ENCODE measurements at regions not wholly inside any gene's neighbourhood (a gene's known extent, or its start where the extent isn't known, plus 50 kb on each side); places are given as distances from the start of the nearest gene placed in this dataset.

DNA sequence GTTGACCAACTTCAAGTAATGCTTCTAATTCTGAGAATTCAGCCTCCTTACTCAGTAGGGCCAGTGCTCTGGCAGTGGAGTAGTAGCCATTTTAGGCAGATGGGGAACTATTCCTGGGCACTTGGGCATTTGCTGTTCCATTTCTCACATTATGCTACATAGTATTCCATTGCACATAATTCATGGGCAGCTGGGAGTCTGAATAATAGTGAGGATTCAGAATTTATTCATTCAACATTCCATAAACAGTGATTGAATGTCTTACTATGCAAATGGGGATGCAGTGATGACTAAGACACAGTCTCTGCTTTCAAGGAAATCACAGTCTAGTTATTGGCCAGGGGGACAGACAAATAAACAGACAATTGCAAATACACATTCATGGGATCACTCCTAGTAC is 301.0 kb upstream of the KCNN2 start:
- no peak for TF ChIP-seq POLR2AphosphoS5 (IDR thresholded peaks at IDR 0.05)
- TF ChIP-seq, protein P1, sequence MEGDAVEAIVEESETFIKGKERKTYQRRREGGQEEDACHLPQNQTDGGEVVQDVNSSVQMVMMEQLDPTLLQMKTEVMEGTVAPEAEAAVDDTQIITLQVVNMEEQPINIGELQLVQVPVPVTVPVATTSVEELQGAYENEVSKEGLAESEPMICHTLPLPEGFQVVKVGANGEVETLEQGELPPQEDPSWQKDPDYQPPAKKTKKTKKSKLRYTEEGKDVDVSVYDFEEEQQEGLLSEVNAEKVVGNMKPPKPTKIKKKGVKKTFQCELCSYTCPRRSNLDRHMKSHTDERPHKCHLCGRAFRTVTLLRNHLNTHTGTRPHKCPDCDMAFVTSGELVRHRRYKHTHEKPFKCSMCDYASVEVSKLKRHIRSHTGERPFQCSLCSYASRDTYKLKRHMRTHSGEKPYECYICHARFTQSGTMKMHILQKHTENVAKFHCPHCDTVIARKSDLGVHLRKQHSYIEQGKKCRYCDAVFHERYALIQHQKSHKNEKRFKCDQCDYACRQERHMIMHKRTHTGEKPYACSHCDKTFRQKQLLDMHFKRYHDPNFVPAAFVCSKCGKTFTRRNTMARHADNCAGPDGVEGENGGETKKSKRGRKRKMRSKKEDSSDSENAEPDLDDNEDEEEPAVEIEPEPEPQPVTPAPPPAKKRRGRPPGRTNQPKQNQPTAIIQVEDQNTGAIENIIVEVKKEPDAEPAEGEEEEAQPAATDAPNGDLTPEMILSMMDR (IDR thresholded peaks at IDR 0.05), result no peak

Measured in breast epithelium (tissue), 3 donors.